GM18868 (cell line): ENCODE measurements at regions not wholly inside any gene's neighbourhood (a gene's known extent, or its start where the extent isn't known, plus 50 kb on each side); places are given as distances from the start of the nearest gene placed in this dataset.

Source experiments
- ATAC-seq: cut with Tn5 transposase; IDR thresholded peaks from one replicate; pipeline ENCODE4 v1.9.1; 2021; ENCODE audit warnings: mild to moderate bottlenecking, moderate library complexity; ENCODE audit not compliant: unreplicated experiment

- no peak for ATAC-seq
These were observed 75.6 kb downstream of the ZNF280B start for GRCh38 chr22:22432937-22433336.

GRCh38 chr22:22433770-22434169 lies 74.8 kb downstream of the ZNF280B start:
- ATAC-seq: no peak
